ENCODE measurements at regions not wholly inside any gene's neighbourhood (a gene's known extent, or its start where the extent isn't known, plus 50 kb on each side); places are given as distances from the start of the nearest gene placed in this dataset.

DNA sequence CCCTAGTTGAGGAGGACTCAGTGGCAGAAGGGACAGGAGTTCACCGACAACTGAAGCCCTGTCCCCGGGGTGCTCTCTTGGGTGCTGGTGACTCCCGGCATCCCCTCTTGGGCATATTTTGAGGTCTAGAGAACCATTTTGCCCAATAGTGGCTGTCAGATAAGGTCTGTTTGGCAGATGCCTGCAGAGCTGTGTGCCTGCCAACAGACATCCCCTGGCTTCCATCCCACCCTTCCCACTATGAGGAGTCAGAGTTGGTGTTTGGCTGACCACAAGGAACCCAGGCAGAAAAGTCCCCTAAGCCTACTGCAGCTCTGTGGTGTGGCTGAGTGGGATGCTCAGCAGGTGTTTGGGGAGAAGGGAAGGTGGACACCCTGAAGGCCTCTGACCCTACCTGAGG lies 207.0 kb downstream of the AUH start:
- TF ChIP-seq POLR2AphosphoS5 (IDR thresholded peaks at IDR 0.05) (no peak), POLR2A (IDR thresholded peaks at IDR 0.05) (no peak)
- TF ChIP-seq, protein P1, sequence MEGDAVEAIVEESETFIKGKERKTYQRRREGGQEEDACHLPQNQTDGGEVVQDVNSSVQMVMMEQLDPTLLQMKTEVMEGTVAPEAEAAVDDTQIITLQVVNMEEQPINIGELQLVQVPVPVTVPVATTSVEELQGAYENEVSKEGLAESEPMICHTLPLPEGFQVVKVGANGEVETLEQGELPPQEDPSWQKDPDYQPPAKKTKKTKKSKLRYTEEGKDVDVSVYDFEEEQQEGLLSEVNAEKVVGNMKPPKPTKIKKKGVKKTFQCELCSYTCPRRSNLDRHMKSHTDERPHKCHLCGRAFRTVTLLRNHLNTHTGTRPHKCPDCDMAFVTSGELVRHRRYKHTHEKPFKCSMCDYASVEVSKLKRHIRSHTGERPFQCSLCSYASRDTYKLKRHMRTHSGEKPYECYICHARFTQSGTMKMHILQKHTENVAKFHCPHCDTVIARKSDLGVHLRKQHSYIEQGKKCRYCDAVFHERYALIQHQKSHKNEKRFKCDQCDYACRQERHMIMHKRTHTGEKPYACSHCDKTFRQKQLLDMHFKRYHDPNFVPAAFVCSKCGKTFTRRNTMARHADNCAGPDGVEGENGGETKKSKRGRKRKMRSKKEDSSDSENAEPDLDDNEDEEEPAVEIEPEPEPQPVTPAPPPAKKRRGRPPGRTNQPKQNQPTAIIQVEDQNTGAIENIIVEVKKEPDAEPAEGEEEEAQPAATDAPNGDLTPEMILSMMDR (IDR thresholded peaks at IDR 0.05 in 8 of 11, conservative IDR thresholded peaks at IDR 0.05 in 3 of 11) = no peak
